Middle frontal gyrus (tissue), 1 donor: ENCODE measurements at regions not wholly inside any gene's neighbourhood (a gene's known extent, or its start where the extent isn't known, plus 50 kb on each side); places are given as distances from the start of the nearest gene placed in this dataset.

Experiments
- DNase-seq: peaks from one replicate; pipeline ENCODE4 v3.0.0-alpha.2; 2015; ENCODE audit warnings: low spot score; ENCODE audit errors: extremely low spot score

DNA sequence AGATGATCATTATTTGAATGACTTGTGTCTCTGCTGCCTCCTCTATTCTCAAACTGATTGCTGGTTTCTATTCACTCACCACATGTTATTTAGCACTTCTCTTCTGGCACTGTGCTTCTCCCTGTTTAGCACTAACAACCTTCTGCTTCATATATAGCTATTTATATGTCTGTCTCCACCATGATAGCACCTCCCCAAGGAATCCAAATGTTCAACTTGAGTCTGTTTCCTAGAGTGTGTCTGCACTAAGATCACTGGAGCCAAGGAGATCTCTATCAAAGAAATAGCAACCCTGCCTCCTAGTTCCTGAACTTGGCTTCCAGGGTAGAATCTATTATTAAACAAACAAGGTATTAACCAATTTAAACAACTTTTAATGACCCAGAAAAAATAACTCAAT lies 104.5 kb downstream of the CYP26A1 start:
- DNase-seq = peak; percentile 17

DNA sequence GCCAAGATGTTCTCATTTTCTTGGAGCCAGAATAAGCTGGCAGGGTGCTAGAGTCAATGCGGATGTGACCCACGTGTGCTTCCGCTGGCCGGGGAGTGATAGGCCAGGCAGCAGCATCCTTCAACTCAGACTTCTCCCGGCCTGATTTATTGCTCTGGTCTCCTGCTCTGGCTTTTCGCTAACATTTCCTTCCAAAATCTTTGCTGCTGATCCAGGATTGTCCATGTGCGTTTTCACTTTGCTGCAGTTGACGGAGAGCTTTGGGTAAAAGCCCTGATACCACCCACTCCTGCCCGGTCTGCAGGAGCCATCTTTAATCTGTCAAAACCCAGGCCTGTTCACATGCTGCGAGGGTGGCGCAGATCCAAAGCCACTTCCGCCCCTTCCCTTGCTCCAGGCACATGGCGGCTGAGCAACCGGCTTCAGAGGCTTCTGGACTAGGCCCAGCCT lies 106.8 kb downstream of the CYP26A1 start:
- no peak for DNase-seq

DNA sequence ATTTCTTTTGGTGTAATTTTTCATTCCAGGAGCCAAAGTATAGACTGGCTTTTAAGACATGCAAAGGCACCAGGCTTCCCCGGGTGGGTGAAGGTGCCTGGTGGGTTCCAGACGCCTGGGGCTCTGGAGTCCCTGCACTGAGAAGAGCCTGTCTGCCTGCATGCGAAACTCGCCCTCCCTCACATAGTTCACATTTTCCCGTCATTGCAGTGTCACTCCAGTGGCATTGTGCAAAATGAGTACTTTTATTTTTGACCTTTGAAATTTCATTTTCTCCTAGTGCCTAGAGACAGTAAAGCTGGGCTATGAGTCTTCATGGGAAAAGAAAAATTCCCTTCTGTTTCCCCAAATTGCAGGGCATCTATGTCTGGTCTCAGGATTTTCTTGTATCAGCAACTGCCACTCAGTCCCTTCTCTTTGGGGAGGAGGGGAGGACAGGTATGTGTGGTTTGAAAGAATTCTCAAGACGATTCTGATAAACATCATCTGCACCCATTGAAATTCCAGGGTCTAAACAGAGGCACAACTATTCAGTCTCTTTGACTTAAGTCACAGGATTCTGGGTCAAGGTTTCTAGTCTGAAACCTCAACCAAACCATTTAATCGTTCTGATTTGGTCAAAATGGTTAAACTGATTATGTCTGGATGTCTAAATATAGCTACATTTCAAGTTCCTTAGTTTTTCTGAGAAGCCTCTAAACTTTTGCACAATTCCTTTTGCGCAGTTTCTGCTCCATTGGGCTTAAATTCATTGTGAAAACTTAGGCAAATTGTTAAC lies 107.8 kb downstream of the CYP26A1 start:
- DNase-seq = no peak

DNA sequence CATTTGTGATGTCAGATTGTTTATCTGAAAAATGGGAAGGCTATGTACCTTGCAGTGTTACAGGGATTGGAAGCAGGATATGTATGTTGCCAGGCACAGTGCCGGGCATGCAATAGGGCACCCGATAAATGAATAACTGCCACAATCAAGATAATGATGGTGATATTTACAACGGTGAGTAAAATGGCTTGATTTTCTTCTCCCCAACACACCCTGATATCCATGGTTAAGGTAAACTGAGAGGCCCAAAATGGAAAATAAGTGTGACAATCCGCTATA lies 108.3 kb downstream of the CYP26A1 start:
- DNase-seq = no peak

DNA sequence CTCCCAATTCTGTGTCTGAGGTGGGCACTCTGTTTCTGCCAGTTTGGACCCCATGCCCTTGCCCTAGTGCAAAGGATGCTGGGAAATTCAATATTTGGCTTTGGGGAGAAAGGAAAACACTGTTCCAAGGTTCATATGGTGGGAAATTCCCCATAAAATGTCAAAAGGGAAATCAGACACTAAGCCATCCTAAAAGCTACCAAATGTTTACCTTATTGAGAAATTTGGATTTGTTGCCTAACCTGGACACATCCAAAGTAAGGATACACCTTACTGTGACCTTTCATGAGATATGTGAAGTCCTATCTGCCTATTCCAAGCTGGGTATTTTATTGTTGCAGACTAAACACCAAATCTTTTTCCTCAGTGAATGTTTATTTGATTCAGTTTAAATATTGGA lies 109.1 kb downstream of the CYP26A1 start:
- DNase-seq = no peak

DNA sequence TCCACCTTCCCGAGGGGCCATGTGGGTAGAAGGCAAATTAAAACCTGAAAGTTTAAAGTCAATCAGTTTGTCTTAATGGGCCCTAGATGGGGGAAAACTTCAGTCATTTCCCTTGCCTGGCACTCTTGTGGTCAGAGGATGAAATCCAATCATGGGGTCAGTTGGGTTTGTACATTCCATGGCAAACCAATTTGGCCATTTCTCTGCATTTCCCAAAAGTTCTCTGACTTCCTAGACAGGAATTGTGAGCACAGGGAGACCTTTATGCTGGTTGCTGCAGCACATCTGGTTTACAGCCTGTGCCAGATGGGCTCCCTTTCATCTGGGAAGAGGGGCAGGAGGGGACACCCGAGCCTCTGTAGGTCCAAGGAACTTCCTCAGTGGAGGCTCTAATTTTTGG lies 113.0 kb downstream of the CYP26A1 start:
- DNase-seq = no peak

DNA sequence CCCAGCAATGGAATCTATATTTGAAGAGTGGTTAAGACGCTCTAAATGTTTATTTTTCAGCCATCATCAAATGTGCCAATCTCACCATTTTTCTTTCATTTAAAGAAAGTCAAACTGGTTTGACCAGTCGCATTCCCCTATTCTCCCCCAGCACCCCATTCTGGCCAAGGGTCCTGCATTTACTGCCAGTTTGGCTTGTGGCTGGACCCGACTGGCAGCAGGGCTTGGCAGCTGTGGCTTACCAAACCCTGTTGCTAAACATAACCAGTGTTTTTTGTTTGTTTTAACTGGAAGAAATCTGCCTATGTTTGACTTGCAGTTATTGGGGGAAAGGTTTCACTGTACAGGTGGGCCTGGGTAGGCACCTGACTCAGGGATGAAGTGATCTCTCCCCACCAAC lies 116.3 kb downstream of the CYP26A1 start:
- DNase-seq = no peak

DNA sequence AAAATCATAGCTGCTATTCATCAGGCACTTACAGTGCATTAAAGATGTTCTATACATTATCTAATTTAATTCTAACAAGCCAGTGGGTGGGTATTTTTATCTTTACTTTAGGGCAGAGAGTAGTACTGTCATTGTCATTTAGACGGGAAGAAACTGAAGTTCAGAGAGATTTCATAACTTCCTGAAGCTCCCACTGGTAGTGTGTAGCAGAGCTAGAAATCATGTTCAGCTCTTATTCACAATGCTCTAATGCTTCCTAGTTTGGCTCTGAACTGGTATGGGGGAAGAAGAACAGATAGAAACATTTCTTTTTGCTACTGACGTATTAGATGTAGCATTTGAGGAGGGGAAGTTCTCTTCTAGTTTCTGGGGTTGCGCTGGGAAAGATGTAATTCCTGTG lies 116.7 kb downstream of the CYP26A1 start:
- DNase-seq = no peak

DNA sequence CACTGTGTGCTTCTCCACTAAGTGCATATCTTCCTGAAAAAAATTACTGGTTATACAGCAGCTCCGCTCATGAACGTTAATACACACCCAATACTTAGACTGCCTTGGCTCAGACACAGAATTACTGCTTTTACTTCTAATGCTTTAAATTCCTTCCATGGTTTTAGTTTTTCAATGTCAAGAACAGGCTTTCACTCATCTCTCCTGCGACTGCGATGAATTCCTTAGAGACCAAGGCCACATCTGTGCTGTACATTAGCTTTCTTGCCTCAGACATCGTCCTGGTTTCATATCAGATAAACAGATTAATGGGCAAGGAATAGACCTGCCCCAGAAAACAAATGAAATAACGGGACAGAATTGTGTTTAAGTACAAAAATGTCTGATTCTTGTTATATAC lies 120.2 kb downstream of the CYP26A1 start:
- no peak for DNase-seq

DNA sequence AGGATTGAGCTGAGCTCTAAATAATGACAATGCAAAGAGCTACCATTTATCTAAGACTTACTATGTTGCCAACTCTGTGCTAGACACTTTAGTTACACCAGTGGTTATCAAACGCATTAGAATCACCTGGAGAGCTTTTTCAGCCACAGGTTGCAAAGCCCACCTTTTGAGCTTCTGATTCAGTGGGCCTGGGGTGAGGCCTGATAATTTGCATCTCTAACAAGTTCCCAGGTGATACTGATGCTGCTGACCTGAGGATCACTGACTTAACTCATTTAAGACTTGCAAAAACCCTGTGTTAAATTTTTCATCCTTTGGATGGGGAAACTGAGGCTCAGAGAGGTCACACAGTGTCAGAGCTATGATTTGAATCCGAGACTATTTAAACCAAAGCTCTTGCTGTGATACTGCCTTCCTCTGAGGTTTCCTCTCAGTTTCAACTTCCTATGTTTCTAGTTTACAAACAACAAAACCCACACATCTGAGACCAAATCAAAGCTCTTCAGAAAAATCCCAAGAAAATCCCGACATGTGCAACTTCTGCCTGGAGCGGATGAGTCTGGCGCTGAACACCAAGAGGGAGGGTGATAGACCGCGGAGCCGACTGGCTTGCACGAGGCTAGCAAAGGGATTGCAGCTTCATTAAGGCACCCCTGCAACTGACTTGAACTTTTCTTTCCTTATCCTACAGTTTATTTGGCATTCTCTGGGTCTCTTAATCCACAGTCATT lies 124.9 kb downstream of the CYP26A1 start:
- DNase-seq = no peak

DNA sequence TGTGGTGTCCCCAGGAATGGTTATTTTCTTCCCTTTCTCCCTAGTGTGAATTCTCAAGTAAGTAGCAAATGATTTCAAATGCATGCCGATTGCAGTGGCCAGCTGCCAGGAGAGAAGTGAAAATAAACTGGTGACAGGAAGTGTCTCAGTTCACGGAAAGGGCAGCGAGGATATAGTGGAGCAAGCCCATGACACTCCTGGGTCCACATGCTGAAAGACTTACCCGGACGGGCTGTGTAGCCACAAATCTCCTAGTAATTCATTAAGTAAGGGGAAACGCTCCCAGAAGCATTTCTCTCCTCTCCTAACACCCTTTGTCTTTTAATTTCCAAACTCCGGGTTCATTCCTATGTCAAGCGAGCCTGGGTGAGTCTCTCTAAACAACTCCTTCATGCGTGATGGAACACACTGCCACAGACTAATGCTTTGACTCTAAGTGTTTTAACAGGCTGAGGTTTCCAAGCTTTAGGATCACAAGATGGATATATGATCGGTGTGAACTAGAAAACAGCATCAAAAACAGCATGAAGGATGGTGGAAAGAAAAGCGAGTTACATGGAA lies 125.6 kb downstream of the CYP26A1 start:
- no peak for DNase-seq

DNA sequence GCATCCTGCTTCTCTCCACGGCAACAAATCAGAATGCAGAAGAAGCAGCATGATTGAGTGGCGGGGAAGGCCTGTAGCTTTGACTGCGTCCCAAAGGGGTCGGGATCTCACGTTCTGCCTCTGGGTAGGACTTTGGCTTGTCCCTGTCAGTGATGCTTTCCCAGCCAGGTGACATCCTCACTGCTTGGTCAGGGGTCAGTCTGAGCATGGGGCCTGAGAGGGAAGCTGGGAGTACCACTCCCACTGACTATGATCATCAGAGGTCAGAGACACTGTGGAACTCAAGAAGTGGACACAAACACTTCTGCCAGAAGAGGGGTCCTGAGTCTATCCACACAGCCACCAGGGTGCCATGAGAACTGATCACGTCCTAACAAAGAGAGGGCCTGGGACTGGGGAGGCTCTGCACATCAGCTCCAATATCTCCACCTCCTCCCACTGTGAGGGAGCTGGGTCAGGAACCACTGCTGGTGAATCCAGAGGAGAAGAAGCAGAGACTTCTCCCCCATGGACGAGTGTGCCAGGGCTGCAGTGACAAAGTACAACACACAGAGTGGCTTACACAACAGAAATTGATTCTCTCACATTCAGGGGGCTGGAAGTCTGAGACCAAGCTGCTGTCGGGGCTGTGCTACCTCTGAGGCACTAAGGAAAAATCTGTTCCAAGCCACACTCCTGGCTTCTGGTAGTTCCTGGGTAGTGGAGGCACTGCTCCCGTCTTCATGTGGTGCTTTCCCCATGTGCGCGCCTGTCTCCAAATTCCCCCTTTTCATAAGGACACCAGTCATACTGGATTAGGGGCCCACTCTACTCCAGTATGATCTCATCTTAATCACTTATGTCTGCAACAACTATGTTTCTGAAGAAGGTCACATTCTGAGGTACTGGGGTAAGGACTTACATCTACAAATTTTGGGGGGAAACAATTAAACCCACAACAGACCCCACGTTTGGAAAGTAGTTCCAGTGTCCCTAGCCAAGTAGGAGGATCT lies 131.1 kb downstream of the CYP26A1 start:
- DNase-seq = no peak

DNA sequence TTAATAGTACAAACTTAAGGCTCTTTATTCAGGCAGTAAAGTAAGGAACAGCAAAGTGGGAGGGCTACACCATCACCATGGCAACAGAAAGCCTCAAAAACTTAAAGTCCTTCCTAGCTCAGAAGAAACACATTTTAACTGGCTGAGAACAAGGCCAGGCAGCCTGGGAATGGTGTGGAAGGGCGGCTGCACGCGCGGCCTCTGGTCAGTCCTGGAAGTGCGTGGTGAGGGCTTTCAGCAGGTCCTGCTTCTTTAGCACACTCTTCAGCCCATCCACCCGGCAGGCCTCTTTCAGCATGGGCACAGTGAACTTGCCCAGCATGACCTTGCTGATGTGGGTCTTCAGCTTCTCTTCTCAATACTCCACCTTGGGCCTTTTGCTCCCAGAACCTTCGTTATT lies 133.0 kb downstream of the CYP26A1 start:
- DNase-seq = no peak

DNA sequence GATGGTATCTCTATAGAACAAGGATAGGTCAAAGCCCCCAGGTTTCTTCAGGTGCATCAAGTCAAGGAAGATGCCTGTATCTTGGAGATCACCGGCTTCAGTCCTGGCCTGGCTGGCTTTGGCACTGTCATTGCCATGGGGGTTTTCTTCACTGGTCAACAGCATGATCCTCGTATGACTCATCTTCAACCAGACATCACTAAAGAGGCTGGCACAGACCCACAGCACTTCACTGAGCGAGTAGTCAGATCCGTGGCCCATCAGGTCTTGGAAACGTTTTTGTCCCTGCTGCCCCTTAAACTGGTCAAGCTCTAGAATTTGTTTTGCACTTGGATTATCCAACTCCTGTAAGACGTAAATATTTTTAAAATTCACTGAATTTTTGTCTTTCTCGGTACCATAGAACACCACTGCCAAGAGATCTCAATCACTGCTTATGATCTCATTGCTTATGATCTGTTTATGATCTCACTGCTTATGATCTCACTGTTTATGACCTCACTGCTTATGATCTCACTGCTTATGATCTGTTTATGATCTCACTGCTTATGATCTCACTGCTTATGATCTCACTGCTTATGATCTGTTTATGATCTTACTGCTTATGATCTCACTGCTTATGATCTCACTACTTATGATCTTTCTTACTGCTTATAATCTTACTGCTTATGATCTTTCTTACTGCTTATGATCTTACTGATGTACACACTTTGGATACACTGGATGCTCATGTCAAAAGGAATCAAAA lies 135.2 kb downstream of the CYP26A1 start:
- DNase-seq = no peak

DNA sequence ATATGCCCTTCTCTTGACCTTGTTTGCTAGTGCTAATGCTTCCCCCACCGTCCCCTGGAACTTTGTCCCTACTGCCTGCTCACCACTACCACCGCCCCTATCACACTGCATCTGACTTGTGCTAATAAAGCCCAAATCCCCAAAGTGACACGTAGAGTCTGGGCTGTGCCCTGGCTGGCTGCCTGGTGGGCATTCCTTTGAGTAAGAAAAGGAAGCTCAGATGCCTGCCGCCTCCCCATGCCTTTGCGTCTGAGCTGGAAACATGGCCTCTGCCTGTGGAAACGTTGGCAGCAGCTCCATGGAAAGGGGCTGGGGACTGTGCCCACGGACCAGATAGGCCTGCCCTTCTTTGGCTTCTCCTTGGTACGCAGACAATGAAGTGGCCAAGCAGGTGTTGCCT lies 138.3 kb downstream of the CYP26A1 start:
- no peak for DNase-seq

DNA sequence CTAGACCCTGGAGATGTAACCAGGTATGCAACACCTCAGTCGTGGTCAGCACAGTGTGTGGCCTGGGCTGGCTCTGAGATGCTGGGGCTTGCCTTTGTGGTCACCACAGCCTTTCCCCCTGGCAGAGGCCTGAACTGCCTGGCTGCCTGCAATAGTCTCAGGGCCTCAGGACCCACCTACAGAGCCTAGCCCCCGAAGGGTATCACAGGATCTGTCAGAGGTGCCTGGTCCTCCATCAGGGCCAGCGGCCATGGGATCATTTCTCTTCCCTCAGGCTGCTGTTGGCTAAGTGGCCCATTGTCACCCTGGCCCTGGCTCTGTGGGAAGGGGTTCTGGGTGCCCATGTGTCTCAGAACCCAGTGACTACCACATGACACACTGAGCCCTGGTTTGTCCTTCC lies 141.6 kb downstream of the CYP26A1 start:
- no peak for DNase-seq

DNA sequence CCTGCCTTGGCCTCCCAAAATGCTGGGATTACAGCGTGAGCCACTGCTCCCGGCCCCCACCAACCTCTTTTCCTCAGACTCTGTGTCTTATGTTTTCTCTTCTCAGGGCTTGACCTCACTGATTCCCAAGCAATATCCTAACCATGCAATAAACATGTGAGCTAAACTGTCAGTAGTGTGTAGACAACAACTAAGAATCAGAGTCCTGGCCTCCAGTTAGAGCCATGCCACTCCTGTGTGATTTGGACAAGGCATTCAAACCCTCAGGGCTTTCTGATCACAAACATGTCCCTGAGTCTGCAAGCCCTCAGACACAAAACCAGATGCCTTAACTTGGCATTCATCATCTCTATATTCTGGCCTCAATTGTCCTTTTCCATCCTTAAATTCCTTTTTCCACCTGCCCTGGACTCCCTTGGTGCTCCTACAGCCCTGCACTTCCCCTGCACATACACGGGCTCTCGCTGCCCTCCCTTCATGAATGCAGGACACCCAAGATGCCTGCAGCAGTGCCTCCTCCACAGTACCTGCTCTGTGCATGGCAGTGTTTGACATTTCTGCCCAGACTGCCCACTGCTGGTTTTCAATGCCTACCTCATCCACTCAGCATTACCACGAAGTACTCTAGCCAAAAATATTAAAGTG lies 142.8 kb downstream of the CYP26A1 start:
- DNase-seq = no peak

DNA sequence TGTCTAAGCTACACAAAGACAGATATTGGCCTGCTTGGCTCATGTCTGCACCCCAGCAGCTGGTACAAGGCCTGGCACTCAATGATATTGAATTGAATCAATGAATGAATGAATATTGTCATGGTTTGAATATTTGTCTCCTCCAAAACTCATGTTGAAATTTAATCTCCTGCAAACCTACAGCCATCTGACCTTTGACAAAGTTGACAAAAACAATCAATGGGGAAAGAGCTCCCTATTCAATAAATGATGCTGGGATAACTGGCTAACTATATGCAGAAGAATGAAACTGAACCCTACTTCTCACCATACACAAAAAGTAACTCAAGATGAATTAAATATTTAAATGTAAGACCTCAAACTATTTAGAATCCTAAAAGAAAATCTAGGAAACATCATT lies 144.7 kb downstream of the CYP26A1 start:
- no peak for DNase-seq

DNA sequence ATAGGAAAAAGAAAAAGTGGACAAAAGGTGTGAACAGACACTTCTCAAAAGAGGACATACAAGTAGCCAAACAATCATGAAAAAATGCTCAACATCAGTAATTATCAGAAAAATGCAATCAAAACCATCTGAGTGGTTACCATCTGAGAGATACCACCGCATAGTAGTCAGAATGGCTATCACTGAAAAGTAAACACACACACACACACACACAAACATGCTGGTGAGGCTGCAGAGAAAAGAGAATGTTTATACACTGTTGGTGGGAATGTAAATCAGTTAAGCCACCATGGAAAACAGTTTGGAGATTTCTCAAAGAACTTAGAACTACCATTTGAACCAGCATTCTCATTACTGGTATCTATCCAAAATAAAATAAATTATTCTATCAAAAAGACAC lies 145.7 kb downstream of the CYP26A1 start:
- no peak for DNase-seq
